22Rv1 (cell line): ENCODE measurements at regions not wholly inside any gene's neighbourhood (a gene's known extent, or its start where the extent isn't known, plus 50 kb on each side); places are given as distances from the start of the nearest gene placed in this dataset.

ENCODE experiments used
- ZFX ChIP-seq: fragments of 450-650 bp; IDR thresholded peaks from 2 replicates; pipeline ENCODE4 v1.6.1; 2017; ENCODE audit warnings: antibody characterized with exemption, borderline replicate concordance
- TF ChIP-seq, protein P1 (sequence below): fragments of 450-650 bp; IDR thresholded peaks from 2 replicates; pipeline ENCODE4 v1.5.1; 2017; ENCODE audit warnings: mild to moderate bottlenecking

DNA sequence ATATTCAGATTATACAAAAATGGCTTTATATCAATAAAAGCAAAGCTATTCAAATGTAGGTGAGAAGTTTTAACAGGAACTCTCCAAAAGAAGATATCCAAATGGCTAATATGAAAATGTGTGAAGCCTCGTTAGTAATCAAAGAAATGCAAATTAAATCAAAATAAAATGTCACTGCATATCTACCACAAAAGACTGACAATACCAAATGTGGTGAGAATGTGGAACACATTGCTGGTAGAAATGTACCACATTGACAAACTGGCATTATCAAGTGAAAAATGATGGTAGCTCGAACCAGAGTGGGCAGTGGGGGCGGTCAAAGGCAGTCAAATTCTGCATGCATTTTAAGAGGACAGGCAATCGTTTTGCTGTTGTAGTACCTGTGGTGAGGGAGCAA, 1012.7 kb downstream of the TDRD15 start:
- TF ChIP-seq, protein P1, sequence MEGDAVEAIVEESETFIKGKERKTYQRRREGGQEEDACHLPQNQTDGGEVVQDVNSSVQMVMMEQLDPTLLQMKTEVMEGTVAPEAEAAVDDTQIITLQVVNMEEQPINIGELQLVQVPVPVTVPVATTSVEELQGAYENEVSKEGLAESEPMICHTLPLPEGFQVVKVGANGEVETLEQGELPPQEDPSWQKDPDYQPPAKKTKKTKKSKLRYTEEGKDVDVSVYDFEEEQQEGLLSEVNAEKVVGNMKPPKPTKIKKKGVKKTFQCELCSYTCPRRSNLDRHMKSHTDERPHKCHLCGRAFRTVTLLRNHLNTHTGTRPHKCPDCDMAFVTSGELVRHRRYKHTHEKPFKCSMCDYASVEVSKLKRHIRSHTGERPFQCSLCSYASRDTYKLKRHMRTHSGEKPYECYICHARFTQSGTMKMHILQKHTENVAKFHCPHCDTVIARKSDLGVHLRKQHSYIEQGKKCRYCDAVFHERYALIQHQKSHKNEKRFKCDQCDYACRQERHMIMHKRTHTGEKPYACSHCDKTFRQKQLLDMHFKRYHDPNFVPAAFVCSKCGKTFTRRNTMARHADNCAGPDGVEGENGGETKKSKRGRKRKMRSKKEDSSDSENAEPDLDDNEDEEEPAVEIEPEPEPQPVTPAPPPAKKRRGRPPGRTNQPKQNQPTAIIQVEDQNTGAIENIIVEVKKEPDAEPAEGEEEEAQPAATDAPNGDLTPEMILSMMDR: no peak
- no peak for TF ChIP-seq ZFX
